HG02943 (cell line): ENCODE measurements at regions not wholly inside any gene's neighbourhood (a gene's known extent, or its start where the extent isn't known, plus 50 kb on each side); places are given as distances from the start of the nearest gene placed in this dataset.

Experiments used
- ATAC-seq: cut with Tn5 transposase; IDR thresholded peaks from one replicate; pipeline ENCODE4 v1.9.1; 2021; ENCODE audit warnings: mild to moderate bottlenecking, low read depth, moderate library complexity; ENCODE audit not compliant: unreplicated experiment

DNA sequence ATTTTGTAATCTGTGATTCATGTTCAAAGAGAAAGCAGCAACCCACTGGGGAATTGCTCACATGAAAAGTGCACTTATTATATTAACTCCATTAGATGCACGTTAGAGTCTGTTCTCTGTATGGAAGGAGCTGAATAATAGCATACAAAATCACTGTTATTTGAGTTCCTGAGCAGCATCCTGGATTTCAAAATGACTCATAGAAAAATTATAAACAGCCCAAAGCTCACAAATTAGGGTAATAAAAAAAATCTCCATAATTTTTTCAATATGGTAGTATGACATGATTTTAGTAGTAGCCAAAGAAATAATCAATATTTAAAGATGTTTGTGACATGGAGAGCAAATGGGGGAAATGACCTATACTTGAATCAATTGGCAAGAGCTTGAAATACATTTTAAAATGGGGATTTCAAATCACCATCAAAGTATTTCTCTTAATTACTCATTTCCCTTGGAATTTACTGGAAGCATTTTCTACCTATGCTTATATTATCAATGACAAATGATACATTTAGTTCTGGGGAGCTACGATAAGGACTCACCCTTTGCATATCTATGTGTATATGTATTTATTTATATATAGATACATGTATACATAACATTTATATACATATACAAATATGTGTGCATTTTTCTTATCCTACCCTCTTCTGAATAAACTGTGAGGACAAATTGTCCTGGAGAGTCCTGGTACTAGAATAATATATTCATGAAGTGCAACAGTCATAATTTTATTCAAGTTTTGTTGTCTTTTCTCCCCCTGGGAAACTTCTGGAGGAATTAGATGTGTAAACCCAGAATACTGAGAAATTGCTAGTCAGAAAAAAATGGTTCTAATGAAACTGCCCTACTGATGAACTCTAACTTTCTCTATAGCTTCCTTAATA, 116.3 kb downstream of the RPL22L1 start:
- no peak for ATAC-seq

DNA sequence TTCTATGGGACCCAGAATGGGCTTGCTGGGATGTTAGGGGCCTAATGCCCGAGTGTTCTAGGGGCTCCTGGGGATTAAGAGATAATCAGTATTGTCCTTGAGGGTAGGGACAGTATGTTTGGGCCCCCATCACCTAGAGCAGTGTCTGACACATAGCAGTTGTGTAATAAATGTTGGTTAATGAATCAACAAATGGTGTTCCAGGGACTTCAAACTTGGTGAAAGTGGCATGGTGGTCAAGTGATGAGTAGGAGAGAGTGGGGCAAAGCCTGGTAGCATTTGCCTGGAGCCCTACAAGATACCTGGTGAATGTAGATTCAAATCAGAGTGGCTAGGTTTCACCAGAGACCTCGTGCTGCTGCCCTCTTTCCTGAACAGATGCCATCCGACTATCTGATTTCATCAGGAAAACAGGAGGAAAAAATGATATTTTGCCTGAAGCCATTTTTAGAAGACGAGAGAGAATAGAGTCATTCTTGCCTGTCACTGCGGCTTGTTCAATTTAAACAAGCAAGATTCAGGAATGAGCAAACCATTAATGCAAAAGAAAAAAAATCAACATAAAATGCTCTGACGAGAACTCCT, 117.3 kb downstream of the RPL22L1 start:
- ATAC-seq = no peak

DNA sequence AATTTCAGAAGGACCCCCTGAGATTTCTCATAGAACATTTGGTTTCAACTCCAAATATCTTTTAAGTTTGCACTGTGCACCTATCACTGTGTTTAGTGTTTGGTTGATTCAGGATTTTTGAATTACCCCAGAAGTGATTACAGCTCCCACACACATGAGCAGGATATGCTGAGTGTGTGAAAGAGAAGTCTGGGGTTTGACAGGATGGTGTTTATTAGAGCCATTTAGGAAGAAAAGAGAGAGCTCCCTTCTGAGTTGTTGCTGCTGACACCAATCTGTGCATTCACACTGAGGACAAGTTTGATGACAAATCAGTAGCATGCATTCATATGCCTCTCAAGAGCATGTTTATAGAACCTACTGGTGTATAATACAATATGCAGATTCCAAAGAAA, 118.1 kb downstream of the RPL22L1 start:
- no peak for ATAC-seq

DNA sequence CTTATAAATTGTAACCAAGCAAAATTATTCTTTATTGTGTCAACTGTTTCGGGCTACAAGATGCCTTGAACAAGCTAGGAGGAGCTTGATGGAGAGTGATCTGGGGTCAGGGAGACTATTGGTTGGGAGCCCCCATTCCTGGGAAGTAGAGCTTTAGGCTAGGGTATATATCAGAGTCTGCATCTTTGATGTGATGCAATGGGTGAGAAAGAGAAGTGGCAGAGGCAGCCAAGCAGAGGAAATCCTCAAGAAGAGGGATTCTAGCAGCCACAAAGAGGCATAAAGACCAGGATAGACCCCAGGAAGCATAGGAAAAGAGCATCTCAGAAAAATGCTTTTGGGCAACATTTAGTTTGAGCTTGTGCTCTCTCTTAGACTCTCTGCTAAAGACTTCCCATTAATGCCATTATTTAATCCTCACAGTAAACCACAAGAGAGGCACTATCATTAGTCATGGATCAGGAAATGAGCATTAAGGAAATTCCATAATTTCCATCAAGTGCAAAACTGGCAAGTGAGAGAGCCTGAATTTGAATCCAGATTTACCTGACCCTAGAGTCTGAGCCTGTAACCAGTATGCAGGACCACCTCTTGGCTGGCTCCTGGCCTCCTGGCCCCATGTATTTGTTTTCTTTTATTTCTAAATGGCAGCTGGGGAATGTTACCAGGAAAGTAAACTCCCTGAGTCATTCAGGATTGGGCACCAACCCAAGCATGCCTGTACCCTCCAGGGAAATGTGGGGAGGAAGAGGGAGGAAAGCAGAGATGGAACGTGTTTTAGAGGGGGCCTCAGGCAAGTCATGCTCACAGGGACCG, 118.7 kb downstream of the RPL22L1 start:
- no peak for ATAC-seq

DNA sequence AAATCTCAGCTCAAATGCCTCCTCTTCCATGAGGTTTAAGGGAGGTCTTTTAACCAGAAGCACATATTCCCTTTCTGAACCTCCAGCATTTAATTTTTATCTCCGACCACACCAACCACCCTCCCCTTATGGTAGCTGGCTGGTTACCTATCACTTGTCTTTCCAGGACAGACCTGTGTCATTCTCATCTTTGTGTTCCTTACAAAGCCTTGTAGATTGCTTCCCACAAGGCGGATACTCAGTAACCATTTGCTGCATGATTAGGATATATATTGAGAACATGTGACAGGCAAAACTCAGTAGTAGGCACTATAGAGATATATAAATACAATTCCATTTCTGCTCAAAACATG, 119.5 kb downstream of the RPL22L1 start:
- ATAC-seq = no peak

DNA sequence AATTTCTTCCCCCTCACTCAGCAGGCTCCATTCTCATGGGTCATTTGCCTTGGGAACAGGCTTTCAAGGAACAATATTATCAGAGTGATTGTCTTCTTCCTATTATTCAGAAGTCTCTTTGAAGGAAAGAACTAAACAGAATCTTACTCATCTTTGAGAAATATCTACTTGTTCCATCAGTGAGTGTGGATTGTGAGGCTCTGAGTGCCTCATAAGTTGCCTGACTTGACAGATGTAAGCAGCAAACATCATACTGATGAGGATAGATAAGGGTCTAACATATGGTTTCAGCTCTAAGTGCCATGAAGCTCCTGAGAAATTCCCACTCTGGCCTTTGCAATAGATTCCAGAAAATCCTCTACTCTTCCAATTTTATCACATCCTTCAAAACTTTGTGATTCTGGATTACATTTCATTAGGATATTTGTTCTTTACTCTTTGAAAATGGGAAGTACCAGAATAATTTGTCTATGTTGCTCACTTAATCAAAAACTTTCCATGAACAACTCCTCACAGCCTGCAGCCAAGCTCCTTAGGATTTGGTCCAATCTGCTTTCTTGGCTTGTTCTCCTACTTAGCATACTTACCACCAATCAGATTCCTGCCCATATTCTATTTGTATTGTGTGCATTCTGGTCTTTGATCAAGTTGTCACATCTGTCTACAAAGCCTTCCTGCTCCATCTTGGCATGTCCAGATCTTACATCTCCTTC, 120.1 kb downstream of the RPL22L1 start:
- ATAC-seq = no peak

DNA sequence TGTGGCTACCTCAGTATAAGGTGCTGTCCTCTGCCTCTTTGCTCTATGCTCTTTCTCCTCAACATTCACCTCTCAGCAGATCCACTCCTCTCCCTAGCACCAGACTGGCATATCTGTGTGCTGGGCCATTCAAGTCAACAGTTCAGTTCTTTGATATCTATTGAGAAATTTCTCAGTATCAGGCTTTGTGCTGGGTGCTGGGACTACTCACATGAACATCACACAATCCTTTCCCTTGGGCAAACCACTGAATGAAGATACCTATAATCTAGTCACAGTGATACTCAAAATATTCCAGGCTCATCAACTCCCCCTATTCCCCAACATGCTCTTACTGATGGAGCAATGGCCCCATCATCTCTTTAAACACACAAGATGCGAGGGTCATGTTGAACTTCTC, 120.8 kb downstream of the RPL22L1 start:
- ATAC-seq = no peak

DNA sequence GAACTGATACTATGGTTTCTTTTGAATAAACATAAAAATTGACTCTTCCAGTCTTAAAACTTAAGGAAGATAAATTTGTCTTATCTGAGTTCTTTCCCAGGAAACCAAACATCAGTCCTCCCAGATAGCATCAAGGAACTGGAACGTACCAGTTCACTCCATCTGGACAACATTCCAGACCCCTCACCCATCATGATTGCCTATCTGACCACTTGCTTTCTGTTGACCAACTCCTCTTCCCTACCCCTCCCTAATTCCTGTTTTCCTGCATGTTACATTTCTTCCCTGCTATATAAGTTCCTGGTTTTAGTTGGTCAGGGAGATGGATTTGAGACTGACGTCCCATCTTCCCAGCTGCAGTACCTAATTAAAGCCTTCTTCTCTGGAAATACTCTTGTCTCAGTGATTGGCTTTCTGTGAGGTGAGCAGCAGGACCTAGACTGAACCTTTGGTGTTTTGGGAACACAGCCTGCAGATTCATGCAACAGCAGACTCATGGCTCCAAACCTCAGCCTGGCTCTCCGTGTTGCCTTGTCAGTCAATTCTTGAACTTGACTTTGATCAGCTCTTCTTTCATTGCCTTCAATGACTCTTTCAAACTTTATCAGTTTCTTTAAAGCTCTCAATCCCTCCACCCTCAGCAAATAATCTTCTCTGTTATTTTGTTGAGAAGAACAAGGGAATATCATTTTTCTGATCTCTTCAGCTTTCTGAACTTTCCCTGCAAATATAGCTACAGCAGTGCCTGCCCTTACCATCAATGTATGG, 123.6 kb downstream of the RPL22L1 start:
- no peak for ATAC-seq

DNA sequence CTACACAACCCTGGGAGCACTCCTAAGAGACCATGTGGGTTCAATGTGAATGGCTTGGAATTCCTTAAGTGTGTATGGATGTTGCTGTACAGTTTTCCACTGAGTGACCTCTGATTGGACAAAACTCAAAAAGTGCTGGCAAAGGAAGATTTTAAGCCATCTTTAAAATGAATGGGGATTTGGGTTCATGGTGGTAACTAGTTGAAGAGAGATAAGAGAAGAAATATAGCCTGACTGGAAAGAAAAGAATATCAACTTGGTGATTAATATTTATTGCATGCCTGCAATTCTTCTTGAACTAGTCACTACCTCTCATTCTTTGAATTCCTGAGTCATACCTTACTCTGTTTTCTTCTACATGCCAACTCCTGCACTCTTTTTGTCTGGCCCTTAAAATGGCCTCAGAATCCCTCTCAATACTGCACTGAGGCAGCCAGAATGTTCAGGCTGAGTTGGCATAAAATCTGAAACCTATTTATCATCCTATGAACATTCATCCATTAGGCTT, 124.7 kb downstream of the RPL22L1 start:
- no peak for ATAC-seq

DNA sequence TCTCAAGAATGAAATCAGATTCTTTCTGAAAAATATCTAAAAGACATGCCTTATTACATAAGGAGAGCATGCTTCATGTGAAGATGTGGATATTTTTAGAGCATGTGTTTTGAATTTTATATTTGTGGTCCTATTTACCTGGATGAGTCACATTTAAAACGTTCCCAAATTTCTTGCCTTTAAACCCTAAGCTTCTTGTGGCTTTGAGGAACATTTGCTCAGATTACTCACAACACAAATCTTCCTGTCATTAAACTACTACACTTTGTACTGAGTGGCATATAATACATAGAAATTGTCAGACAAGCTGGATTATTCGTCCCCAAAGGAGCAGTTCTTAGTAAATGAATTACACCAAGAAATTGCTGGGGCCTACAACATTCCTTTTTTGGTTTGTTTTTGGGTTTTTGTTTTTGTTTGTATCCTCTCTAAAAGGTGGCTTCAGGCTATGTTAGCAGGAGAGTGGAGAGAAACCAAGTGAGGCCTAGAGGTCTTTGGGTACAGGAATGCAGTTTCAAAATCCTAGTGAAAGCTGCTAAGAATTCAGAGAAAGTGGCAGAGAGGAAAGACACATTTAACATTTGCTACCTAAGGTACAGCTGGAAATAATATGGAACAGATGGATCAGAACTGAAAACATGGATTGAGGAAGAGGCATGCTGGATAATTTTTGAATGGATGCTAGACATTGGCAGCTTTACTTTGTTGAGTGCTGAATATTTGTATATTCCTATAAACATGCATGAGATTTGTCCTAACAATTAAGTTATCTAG, 128.1 kb downstream of the RPL22L1 start:
- ATAC-seq = no peak

DNA sequence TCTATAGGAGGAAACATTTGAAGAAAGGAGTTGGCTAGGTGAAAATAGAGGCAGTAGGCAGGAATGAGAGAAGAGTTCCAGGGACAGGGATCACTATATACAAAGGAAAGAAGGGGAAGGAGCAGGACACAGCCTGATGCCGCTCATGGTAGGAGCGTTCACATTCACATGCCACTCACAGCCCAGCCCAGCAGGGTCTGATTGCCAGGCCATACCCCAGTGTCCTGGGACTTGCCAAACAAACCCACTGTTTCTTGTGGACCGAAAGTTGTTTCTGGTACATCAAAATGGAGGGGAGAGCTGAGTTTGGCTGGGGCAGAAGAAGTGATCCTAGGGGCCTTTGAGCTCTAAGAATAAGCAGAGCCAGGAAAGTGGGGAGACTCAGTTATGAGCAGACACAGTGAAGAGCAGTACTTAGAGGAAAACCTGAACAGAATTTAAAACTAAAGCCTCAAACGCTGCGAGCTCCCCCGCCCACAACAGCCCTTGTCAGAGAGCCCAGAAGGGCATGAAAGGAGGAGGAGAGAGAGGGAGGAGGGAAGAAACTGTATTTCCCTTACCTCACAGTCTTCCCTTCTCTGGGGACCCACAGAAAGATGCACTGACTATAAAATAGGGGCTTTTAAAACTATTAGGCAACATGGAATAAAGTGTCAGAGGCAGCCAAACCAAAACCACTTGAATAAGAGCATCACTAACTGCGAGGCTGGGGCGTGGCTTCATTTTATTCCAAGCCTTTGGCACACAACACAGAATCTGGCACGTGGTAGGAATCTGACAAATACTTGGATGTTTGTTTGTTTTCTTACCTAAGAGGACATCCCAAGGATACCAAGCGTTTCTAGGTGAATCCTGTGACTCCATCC, 129.0 kb downstream of the RPL22L1 start:
- ATAC-seq = no peak

DNA sequence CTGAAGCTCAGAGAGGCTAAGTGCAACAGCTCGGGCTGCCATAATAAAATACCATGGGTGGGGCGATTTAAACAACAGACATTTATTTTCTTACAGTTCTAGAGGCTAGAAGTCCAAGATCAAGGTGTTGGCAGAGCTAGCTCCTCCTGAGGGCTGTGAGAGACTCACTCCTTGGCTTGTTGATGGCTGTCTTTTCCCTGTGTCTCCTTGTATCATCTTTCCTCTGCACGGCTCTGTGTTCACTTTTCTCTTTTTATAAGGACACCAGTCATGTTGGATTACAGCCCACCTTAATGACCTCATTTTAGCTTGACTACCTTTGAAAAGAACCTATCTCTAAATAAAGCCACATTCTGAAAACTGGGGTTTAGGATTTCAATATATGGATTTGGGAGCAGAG, 129.7 kb downstream of the RPL22L1 start:
- ATAC-seq = no peak

DNA sequence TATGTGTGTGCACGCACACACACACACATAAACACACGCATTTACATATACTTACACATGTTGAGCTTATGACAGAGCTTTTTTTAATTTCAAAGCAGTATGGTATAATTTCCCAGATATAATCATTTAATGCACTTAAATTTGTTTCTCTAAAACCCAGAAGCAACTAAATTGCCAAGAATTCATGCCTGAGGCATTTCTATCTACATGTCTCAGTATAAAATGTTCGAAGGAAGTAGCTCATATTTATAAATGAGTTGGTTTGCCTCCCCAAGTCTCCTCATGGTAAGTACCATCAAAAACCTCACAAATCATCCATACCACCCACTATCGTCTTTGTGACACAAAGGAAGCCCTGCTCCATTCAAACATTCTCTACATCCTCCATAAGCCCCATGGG, 130.6 kb downstream of the RPL22L1 start:
- ATAC-seq = no peak

DNA sequence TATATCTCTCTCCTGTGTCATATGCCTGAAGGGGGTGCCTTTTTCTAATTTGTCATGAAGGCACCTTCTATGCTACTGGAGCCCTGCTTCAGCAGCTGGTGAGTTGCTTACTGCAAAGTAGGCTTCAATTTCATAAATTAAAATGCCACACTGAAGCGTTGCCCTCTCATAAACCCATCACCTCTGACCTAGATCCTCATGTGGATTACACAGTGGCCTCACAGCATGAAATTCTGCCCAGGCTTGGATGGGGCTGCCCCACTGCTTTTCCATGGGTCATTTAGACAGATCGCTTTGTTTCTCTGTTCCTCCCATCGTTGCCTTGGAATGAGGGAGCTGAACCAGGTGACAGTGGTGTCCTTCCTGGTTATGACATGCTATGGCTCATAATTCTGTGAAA, 131.2 kb downstream of the RPL22L1 start:
- ATAC-seq = no peak

DNA sequence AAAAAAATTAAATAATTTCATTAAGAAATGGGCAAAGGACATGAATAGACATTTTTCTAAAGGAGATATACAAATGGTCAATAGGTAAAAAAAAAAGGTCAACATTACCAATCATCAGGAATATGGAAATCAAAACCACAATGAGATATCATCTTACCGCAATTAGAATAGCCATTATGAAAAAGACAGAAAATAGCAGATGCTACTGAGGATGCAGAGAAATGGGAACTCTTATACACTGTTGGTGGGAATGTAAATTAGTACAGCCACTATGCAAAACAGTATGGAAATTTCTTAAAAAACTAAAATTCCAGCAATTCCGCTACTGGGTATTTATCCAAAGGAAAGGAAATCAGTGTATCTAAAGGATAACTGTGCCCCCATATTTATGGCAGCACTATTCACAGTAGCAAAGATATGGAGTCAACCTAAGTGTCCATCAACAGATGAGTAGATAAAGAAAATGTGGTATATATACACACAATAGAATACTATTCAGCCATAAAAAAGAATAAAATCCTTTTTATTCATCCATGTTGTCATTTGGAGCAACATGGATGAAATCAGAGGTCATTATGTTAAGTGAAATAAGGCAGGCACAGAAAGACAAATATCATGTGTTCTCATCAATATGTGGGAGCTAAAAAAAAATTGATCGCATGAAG, 132.4 kb downstream of the RPL22L1 start:
- no peak for ATAC-seq

DNA sequence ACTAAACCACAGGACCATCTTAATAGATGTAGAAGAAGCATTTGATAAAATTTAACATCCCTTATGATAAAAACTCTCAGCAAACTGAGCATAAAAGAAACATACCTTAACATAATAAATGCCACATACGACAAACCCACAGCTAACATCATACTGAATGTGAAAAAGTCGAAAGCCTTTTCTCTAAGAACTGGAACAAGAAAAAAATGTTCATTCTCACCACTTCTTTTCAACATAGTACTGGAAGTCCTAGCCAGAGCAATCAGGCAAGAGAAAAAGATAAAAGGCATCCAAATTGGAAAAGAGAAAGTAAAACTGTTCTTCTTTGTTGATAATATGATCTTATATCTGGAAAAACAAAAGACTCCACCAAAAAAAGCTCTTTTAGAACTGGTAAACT, 134.2 kb downstream of the RPL22L1 start:
- no peak for ATAC-seq

DNA sequence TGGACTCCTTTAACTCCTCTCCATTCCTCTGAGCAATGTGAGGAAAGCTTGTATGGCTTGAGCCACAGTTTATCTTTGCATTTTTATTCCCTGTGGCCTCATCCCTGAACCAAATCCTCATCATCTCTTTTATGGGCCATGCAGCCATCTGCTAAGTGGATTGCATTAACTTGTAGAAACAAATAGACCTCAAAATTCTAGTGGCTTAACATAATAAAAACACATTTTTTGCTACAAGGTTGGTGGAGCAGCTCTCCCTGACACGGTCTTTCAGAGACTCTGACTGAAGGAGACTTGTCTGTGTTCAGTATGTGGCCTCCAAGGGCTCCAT, 135.3 kb downstream of the RPL22L1 start:
- no peak for ATAC-seq
